ENCODE measurements at regions not wholly inside any gene's neighbourhood (a gene's known extent, or its start where the extent isn't known, plus 50 kb on each side); places are given as distances from the start of the nearest gene placed in this dataset.
A peak's percentile ranks its signal among the peaks of the same experiment; 100 is the strongest.
"Not testable (repeated sequence)": the region's sequence is repeated elsewhere in the genome, so short reads cannot be mapped to it uniquely, and the experiment has no call there.

DNA sequence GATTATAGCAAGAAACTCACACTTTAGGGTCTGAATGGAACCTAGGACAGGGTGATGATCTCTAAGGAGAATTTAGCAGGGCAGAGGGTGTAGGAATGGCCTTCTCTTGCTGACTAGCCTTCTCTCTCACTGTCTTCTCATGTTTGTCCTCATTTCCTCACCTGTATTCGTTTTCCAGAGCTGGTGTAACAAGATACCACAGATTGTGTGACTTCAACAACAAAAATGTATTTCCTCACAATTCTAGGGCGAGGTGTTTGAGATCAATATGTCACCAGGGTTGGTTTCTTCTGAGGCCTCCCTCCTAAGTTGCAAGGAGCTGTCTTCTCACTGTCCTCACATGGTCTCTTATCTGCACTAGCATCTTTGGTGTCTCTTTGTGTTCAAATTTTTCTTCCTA is 177.9 kb upstream of the C1orf87 start:
- DNase-seq (ENCODE audit: low read depth in 4 of 4, low spot score in 3 of 4), result no peak

DNA sequence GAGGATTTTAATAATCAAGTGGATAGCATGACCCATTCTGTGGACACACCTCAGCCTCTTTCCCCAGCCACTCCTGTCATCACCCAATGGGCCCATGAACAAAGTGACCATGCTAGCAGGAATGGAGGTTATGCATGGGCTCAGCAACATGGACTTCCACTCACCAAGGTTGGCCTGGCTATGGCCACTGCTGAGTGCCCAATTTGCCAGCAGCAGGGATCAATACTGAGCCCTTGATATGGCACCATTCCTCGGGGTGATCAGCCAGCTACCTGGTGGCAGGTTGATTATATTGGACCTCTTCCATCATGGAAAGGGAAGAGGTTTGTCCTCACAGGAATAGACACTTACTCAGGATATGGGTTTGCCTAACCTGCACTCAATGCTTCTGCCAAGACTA is 173.9 kb upstream of the C1orf87 start:
- not testable (repeated sequence) for DNase-seq (ENCODE audit: low read depth in 4 of 4, low spot score in 3 of 4)

DNA sequence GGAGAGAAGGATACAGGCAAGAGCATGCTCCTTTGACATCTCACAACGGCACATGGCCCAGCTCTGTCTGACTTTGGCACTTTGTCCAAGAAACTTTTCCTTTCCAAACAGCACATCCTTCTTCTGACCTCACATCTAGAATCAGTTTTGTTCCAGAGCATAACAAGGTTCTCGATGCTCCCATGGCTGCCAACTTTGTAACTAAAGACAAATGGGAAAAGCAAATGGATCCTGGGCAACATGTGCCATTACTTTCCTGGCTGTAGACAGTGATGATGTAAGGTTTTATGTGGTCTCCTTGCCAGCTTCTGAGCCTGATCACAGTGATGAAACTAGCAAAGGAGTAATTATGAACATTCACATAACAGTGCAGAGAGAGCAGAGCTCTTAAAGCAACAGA is 171.8 kb upstream of the C1orf87 start:
- no peak for DNase-seq (ENCODE audit: low read depth in 4 of 4, low spot score in 3 of 4)

DNA sequence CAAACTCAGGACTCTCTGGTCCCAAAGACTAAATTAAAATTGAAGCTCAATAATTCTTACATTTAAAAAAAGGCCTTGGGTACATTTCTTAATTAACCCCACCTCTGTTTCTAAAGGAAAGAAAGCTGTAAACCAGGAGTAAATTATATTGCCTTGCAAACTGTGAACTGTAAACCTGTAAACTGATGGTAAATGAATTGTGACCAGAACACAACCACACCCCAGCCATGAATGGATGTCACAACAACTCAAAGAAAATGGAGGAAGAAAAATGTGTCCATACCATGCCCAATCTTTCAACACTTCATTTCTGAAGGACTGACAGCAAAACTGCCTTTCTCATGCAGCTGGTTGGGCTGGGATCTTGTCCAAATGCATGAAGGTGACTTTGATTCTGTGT is 171.3 kb upstream of the C1orf87 start:
- no peak for DNase-seq (ENCODE audit: low read depth in 4 of 4, low spot score in 3 of 4)

DNA sequence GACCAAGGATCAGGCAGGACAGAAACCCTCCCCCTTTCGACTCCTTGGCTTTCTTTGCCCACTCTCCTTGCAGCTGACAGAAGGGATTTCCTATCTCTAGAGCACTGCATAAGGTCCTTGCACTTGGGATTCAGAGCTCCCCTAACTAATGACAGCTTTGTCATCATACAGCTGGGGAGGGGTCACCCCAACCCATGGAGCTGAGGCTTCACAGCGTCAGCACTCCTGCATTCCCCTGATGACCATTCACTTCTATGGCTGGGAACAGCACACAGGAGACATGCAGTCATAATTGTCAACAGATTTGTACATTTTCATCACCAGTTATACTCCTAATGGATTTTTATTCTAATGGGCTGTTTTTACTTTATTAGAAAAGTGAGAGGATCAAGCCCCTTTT is 161.7 kb upstream of the C1orf87 start:
- DNase-seq (ENCODE audit: low read depth in 4 of 4, low spot score in 3 of 4), result no peak

DNA sequence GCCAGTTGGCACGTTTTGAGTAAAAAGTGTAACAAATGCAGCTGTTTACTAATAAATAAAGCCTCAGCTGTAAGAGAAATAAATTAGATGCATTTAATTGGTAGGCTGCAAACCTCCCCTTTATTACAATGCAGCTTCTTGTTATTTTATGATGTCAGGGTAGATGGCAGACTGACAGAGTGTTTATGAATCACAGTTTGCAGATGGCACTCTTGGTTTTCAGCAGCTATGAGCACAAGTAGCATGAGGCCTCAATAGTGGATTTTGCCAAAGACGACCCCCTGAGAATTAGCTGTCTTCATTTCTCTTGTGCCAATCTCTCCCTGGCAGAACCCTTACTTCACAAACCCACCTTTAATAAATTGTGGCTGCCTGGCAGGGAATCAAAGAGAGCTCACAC is 161.2 kb upstream of the C1orf87 start:
- DNase-seq (ENCODE audit: low read depth in 4 of 4, low spot score in 3 of 4), result no peak

DNA sequence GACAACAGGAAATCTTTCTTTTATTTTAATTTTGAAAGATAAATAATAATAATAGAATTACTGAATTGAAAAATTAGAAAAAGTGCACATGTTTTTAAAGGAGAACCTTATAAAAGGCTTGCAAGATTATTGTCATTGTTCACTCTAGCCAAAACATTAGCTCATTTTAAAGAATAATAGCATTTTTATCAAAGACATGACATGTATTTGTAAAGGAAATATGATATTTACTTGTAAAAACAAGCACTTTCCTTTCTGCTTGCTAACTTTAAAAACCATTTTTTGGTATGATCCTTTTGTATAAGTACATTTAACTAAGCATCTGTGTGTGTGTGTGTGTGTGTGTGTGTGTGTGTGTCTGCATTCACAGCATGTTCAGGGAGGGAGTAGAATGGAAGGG is 156.3 kb upstream of the C1orf87 start:
- DNase-seq (ENCODE audit: low read depth in 4 of 4, low spot score in 3 of 4), result no peak

DNA sequence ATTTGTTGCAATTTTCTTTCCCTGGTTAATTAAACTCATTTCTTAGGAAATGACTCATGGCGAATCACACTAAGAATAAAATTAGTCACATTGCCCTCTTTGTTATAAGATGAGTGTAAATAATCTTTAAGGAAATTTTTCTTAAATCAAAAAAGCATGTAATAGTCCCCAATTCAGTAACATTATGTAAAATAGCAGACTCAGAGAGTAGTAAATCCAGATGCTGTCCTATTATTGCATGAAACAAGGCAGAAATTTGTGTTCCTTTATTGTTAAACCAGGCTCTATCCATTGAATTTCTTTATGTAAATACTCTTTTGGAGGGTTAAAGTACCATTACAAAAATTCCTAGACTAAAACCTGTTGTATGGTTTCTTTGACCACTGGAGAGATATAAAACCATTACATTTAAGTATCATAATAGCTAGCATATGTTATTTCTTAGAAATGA is 154.5 kb upstream of the C1orf87 start:
- DNase-seq (ENCODE audit: low read depth in 4 of 4, low spot score in 3 of 4), result no peak

DNA sequence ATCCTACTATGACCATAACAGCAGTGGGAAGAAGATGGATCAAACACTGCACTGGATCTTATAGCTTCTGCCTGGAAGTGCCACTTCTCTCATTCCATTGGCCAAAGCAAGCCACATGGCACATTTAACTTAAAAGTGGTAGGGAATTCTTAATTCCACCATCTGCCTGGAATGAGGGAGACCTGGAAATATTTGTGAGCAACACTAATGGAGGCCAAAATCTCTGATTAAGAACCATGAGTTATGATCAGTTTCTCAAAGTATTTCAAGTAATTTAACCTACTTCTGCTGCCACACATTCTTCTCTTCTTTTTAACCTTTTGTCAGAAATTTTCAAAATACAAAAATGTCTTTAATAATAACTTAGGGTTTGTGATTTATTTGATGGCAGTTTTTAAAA is 154.0 kb upstream of the C1orf87 start:
- no peak for DNase-seq (ENCODE audit: low read depth in 4 of 4, low spot score in 3 of 4)

DNA sequence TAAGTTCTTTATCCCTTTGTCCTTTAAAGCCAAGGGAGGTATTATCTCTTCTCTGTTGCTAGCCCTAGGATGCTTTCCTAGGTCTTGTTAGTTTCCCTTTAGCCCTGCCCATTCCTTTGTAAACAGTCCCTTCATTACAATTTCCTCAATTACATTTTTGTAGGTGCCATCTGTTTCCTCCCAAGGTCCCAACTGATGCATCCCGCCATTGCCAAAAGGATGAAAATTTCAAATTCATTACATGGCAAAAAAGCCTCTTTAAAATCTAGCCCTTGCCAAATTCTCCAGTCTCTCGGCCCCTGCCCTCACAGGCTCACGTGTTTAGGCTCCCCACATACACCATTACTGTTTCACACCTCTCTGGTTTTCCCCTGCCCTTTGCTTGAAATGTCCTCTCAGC is 151.9 kb upstream of the C1orf87 start:
- DNase-seq (ENCODE audit: low read depth in 4 of 4, low spot score in 3 of 4), result no peak

DNA sequence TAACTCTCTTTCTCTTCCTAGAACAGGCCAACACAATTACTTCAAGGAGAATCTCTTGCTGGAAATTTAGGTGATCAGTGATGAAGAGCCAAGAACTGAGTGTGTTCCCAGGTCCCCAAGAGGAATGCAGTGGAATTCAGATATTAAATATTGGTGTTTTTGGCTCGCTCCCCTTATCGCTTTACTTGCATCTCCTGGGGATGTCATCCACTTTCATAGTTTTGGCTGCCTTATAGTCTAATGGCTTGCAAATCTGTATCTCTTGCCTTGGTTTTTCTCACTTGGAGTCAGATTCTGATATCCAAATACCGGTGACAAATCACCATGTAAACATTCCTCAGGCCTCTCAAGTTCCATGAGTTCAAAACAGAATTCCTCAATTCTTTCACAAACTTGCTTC is 151.0 kb upstream of the C1orf87 start:
- no peak for DNase-seq (ENCODE audit: low read depth in 4 of 4, low spot score in 3 of 4)

DNA sequence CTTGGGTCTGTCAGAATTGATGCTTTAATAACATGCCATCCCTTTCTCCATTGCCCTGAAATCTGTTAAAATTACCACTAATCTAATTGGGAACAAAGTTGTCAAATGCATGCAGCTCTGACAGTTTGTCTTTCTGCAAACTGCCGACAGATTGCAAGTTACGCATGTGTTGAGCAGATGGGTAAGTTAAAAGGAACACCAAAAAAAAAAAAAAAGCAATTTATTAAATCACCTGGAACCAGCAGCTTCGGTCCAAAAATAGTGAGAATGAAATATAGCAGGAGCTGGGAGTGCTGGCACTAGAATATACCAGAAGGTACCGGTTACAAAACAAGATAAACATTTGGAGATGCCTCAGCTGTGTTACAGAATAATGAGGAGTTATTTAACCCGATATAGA is 149.6 kb upstream of the C1orf87 start:
- no peak for DNase-seq (ENCODE audit: low read depth in 4 of 4, low spot score in 3 of 4)

DNA sequence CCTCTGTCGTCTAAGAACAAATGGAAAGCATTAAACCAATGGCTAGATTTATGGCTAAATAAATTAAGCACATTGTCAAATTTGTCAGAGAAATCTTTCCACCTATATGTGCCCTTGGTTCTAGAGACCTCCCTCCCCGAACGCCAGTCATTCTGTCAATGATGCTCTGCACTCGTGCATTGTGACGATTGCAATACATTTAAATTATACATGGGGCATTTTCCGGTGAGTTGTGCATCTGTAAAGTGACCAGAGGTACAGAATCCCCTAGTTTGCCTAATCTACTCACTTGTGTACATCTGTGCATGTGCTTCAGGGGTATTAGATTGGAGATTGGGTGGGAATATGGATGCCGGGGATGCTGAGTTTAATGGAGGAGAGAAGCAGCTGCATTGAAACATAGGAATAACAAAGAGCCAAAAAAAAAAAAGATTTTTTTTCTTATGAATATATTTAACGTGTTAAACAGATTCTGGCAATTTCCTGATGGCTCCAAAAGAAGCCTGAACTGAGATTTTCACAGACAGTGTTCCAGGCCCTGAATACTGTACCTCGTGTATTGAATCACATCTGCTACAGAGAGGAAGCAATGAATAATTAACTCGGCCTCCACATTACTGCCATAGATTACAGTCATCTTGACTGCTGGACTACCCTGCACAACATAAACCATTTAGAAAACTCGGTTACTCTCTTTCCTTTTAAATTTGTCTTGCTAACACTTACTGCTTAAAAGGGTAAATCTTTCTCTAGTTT is 149.0 kb upstream of the C1orf87 start:
- DNase-seq (ENCODE audit: low read depth in 4 of 4, low spot score in 3 of 4), result peak in 1 of 4 donors; percentile 12

DNA sequence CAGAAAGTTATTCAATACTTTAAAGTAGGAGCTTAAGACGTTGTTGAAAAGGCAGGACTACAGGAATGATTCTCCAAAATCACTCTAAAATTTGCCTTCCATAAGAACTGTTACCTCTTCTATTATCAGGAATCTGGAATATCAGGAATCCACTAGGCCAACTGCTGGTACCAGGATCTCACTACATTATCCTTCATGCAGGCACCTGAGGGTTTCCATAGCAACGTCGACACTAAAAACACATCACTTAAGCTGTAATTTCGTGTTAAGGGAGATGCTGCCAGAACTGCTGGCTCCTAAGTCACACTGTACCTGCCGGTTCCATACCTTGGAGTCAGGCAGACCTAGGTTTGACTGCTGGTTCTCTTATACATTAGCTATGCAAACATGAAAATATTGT is 139.7 kb upstream of the C1orf87 start:
- DNase-seq (ENCODE audit: low read depth in 4 of 4, low spot score in 3 of 4), result no peak

DNA sequence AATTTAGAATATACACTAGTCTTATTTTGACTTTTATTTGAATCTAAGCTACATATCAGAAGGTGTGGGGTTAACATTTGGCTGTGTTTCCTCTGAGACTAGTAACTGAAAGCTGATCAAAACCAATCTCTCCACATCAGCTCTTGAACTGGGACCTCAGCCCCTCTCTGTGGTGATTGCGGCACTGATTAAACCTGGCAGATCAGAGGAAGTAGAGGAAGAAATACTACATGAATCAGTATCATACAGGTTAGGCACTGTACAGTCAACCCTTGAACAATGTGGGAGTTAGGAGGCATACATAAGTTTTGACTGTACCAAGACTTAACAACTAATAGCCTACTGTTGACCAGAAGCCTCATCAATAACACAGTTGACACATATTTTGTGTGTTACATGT is 122.5 kb upstream of the C1orf87 start:
- no peak for DNase-seq (ENCODE audit: low read depth in 4 of 4, low spot score in 3 of 4)

DNA sequence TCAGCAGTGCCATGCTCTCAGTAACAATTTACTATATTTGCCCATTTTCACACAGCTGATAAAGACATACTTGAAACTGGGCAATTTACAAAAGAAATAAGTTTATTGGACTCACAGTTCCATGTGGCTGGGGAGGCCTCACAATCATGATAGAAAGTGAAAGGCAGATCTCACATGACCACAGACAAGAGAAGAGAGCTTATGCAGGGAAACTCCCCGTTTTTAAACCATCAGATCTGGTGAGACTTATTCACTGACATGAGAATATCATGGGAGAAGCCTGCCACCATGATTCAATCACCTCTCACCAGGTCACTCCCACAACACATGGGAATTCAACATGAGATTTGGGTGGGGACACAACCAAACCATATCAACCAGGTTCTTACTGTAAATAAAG is 112.1 kb upstream of the C1orf87 start:
- no peak for DNase-seq (ENCODE audit: low read depth in 4 of 4, low spot score in 3 of 4)

DNA sequence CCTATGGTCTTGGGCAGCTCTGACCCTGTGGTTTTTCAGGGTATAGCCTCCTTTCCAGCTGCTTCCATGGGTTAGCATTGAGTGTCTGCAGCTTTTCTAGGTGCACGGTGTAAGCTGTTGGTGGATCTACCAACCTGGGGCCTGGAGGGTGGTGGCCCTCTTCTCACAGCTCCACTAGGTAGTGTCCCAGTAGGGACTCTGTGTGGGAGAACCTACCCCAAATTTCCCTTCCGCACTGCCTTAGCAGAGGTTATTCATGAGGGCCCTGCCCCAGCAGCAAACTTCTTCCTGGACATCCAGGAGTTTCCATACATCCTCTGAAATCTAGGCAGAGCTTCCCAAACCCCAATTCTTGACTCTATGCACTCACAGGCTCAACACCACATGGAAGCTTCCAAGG is 111.0 kb upstream of the C1orf87 start:
- no peak for DNase-seq (ENCODE audit: low read depth in 4 of 4, low spot score in 3 of 4)

DNA sequence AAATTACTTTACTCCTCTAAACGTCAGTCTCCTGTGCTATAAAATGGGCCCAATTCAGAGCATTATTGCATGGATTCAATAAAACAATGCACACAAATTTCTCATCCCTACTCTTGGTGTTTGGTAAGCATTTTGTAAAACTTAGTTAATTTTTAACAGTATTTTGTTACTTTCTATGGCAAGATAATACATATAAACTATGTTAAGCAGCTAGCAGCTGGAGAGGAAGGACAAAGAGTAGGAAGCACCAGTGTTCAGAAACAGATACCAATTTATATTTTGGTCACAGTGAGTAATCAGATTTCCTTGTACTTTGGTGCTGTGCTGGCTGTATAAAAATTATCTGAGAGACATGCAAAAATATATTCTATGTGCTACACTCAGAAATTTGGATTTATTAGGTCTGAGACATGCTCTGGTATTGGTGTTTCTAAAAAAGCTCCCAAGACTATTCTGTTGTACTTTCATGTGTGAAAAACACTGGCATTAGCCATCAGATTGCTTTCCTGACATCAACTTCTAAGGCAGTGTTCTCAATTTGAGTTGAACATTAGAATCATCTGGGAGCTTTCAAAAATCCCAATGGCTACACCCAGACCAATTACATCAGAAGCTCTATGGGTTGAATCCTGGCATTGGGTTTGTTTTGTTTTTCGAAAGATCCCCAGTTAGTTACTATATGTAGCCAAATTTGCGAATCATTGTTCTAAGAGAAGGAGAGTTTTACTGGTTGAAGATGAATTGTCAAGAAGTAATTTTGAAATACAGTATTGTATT is 100.3 kb upstream of the C1orf87 start:
- DNase-seq (ENCODE audit: low read depth in 4 of 4, low spot score in 3 of 4), result no peak

DNA sequence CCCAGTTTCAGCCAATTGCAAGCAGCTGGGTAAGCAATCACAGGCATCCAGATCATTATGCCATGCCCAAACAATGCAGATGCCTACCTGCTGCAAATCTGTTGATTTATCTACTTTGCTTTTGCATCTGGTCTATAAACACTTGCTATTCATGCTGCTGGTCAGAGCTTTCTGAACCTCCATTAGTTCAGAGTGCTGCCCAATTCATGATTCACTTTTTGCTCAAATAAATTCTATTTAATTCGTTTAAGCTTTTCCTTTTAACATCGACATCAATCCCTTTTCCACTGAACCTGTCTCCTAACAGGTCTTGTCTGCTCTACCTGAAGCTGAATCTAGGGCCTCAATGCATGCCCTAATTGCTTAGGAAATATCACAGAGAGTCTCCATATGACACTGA is 99.4 kb upstream of the C1orf87 start:
- DNase-seq (ENCODE audit: low read depth in 4 of 4, low spot score in 3 of 4), result no peak

DNA sequence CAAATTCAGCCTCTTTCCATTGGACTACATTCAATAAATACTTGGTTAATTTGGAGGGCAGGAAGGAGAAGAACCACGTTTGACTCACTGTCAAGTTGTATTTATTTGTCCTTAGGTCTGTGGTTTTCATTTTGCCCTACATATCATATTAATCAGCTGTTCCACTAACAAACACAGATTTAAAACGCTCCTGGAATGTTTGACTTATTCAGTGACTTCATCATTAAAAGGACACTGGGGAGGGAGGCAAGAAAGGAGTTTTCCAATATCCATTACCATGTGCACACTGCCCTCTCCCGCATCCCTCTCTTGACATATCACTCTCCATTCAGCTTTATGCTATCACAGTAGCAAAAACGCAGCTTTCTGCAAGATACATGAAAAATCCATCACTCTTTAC is 98.2 kb upstream of the C1orf87 start:
- DNase-seq (ENCODE audit: low read depth in 4 of 4, low spot score in 3 of 4), result no peak

DNA sequence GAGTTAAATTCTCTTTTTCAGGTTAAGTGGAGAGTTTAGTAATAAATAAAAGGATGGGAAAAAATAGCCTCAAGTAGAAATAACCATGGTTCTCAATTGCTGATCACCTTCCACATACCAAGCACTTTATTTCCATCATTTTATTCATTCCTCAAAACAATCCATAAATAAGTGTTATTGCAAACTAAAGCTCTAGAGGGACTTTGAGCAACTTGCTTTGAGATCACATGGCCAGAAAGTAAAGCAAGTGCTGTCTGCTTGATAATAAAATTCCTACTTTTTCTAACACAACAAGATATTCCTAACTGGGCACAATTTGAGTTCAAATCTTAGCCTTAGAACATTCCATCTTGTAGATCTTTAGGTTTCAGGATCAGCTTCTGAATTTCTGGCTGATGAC is 97.1 kb upstream of the C1orf87 start:
- no peak for DNase-seq (ENCODE audit: low read depth in 4 of 4, low spot score in 3 of 4)

DNA sequence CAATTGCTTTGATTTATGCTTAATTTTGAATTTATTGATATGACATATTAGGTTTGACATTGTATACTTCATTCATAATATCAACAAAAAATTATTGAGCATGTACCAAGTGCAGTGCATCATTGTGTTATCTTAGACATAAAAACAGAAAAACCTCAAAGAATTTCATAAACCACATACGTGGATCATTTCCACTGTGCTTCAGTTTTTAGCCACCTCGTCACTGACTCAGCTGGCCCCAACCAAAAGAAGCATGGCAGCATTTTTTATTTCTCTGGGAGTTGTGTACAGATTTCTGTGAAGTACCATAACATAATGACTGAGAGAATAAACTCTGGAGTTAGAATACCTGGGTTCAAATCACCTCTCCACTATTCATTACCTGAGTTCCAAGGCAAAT is 95.6 kb upstream of the C1orf87 start:
- no peak for DNase-seq (ENCODE audit: low read depth in 4 of 4, low spot score in 3 of 4)

All from left renal pelvis (tissue), 4 donors.